ENCODE measurements at regions not wholly inside any gene's neighbourhood (a gene's known extent, or its start where the extent isn't known, plus 50 kb on each side); places are given as distances from the start of the nearest gene placed in this dataset.

GRCh38 chr18:47501946-47502345 is 250.5 kb upstream of the SKOR2 start:
- TF ChIP-seq ZNF792 (CRISPR knock-in tag; IDR thresholded peaks at IDR 0.05) (no peak), ELF1 (CRISPR knock-in tag; IDR thresholded peaks at IDR 0.05) (no peak), RXRA (CRISPR knock-in tag; IDR thresholded peaks at IDR 0.05) (no peak), FOXO1 (CRISPR knock-in tag; IDR thresholded peaks at IDR 0.05) (no peak), REST (IDR thresholded peaks at IDR 0.05; ENCODE audit: borderline replicate concordance in 1 of 2, low read depth in 1 of 2, low read length in 2 of 2) (no peak), ARNT (IDR thresholded peaks at IDR 0.05) (no peak), CHD4 (IDR thresholded peaks at IDR 0.05; ENCODE audit: borderline replicate concordance, low read length) (no peak), SNAI1 (CRISPR knock-in tag; IDR thresholded peaks at IDR 0.05; ENCODE audit: borderline replicate concordance) (no peak), ZNF367 (CRISPR knock-in tag; IDR thresholded peaks at IDR 0.05; ENCODE audit: borderline replicate concordance) (no peak), HDAC2 (CRISPR knock-in tag; IDR thresholded peaks at IDR 0.05) (no peak), SMAD1 (CRISPR knock-in tag; IDR thresholded peaks at IDR 0.05; ENCODE audit: borderline replicate concordance, low read depth) (no peak), ZFP36 (IDR thresholded peaks at IDR 0.05; ENCODE audit: borderline replicate concordance, low read depth, low read length, partially characterized antibody) (no peak)
- TF ChIP-seq, protein P1, sequence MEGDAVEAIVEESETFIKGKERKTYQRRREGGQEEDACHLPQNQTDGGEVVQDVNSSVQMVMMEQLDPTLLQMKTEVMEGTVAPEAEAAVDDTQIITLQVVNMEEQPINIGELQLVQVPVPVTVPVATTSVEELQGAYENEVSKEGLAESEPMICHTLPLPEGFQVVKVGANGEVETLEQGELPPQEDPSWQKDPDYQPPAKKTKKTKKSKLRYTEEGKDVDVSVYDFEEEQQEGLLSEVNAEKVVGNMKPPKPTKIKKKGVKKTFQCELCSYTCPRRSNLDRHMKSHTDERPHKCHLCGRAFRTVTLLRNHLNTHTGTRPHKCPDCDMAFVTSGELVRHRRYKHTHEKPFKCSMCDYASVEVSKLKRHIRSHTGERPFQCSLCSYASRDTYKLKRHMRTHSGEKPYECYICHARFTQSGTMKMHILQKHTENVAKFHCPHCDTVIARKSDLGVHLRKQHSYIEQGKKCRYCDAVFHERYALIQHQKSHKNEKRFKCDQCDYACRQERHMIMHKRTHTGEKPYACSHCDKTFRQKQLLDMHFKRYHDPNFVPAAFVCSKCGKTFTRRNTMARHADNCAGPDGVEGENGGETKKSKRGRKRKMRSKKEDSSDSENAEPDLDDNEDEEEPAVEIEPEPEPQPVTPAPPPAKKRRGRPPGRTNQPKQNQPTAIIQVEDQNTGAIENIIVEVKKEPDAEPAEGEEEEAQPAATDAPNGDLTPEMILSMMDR (CRISPR knock-in tag; IDR thresholded peaks at IDR 0.05) = no peak
